ENCODE measurements at regions not wholly inside any gene's neighbourhood (a gene's known extent, or its start where the extent isn't known, plus 50 kb on each side); places are given as distances from the start of the nearest gene placed in this dataset.
"Not testable (repeated sequence)": the region's sequence is repeated elsewhere in the genome, so short reads cannot be mapped to it uniquely, and the experiment has no call there.

DNA sequence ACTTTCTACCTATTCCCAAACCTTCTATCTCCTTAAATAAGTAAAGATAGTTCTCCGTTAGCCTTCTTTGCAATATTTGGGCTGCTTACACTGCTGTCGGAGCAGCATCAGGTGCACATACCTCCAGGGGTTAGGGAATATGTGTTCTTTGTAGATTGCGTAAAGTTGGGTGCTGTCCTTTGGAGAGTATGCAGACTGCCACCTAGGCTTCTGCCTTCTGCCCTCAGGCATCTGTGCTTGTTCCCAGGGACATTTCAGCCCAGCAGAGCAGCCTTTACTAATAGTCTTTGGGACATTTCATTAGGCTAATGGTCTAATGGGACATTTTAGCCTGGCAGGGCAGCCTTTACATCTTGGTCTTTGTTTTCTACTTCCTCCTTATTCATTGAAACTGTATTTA, 260.6 kb downstream of the TPBG start:
- H3K4me3 ChIP-seq (ENCODE audit: low read length) = no peak overlapping the region
- TF ChIP-seq, protein P1, sequence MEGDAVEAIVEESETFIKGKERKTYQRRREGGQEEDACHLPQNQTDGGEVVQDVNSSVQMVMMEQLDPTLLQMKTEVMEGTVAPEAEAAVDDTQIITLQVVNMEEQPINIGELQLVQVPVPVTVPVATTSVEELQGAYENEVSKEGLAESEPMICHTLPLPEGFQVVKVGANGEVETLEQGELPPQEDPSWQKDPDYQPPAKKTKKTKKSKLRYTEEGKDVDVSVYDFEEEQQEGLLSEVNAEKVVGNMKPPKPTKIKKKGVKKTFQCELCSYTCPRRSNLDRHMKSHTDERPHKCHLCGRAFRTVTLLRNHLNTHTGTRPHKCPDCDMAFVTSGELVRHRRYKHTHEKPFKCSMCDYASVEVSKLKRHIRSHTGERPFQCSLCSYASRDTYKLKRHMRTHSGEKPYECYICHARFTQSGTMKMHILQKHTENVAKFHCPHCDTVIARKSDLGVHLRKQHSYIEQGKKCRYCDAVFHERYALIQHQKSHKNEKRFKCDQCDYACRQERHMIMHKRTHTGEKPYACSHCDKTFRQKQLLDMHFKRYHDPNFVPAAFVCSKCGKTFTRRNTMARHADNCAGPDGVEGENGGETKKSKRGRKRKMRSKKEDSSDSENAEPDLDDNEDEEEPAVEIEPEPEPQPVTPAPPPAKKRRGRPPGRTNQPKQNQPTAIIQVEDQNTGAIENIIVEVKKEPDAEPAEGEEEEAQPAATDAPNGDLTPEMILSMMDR (IDR thresholded peaks at IDR 0.05; ENCODE audit: insufficient read depth, low read depth, low read length, missing control alignments) = no peak
- no peak for DNase-seq (ENCODE audit: low read depth)

DNA sequence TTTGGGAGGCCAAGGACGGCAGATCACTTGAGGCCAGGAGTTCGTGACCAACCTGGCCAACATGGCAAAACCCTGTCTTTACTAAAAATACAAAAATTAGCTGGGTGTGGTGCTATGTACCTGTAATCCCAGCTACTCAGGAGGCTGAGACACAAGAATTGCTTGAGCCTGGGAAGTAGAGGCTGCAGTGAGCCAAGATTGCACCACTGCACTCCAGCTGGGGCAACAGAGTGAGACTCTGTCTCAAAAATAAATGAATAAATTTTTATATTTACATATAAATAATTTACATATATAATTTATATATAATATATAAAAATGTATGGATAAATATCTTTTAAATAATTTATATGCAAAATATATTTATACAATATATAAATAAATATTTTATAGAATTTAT, 263.3 kb downstream of the TPBG start:
- not testable (repeated sequence) for H3K4me3 ChIP-seq (ENCODE audit: low read length); DNase-seq (ENCODE audit: low read depth)

DNA sequence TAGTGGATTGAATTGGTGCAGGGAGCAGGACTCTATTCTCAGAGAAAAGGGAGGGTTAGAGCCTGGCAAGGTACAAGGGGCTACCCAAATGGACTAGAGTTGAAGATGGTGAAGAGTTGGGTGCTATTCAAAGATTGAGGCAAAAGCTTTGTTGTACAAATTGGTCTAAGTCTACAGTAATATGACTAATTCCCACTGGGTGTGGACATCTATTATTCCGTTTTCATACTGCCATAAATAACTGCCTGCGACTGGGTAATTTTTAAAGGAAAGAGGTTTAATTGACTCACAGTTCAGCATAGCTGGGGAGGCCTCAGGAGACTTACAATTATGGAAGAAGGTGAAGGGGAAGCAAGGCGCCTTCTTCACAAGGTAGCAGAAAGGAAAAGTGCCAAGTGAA, 266.3 kb downstream of the TPBG start:
- TF ChIP-seq, protein P1 (IDR thresholded peaks at IDR 0.05; ENCODE audit: insufficient read depth, low read depth, low read length, missing control alignments) = no peak
- no peak overlapping the region for H3K4me3 ChIP-seq (ENCODE audit: low read length)
- no peak for DNase-seq (ENCODE audit: low read depth)

DNA sequence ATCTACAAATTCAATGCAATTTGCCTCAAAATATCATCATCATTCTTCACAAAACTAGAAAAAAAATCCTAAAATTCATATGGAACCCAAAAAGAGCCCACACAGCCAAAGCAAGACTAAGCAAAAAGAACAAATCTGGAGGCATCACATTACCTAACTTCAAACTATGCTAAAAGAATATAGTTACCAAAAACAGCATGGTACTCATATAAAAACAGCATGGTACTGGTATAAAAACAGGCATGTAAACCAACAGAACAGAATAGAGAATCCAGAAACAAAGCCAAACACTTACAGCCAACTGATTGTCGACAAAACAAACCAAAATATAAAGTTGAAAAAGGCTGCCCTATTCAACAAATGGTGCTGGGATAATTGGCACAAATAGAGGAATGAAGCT, 278.1 kb downstream of the TPBG start:
- TF ChIP-seq, protein P1 (IDR thresholded peaks at IDR 0.05; ENCODE audit: insufficient read depth, low read depth, low read length, missing control alignments) = no peak
- H3K4me3 ChIP-seq (ENCODE audit: low read length) = no peak overlapping the region
- no peak for DNase-seq (ENCODE audit: low read depth)

DNA sequence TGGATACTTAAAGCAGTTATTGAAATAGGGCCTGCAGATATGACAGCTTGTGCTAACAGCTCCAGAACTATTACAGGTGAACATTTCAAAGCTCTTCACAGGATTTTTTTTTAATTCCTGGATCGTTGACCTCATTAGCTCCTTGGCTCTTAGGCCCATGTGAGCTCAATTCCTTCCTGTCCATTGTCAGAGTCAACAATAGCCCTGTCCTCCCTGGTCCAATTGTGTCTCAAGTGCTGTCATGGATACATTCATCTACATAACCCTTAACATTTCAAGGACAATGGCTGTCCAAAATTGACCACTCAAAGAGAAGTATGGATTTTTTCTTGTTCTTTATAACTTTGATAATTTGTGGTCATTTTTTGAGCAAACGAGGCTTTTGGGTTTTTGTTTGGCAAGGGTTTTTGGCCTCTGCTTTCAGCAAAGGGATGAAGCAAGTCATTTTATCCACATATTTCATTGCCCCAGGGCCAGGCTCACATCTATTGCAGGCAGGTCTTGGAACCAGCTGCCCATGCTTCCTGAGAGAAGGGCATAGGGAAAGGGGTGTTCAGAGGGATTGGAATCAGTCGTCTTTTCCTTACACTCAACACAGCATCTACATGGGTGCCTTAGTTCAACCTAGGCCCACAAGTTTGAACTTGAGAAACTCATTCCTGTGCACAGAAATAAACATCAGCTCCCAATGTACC, 282.1 kb downstream of the TPBG start:
- DNase-seq (ENCODE audit: low read depth) = no peak
- TF ChIP-seq, protein P1 (IDR thresholded peaks at IDR 0.05; ENCODE audit: insufficient read depth, low read depth, low read length, missing control alignments) = no peak
- no peak overlapping the region for H3K4me3 ChIP-seq (ENCODE audit: low read length)

DNA sequence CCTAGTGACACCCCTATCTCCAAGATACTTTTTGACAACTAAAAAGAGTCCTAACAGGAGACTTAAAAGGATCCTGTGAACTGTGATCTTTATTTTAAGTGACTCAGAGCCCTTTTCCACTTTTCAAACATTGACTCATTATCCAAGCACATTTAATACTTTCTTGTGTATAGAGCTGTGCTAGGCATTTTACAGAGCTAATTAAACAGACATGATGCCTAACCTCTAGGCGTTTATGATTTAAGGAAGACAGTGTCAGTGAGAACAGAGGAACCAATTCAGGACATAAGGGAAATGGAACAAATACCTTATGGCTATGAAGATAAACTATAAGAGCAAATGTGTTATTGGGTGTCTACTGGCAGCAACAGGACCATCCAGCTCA, 282.6 kb downstream of the TPBG start:
- H3K4me3 ChIP-seq (ENCODE audit: low read length) = no peak overlapping the region
- TF ChIP-seq, protein P1 (IDR thresholded peaks at IDR 0.05; ENCODE audit: insufficient read depth, low read depth, low read length, missing control alignments) = no peak

DNA sequence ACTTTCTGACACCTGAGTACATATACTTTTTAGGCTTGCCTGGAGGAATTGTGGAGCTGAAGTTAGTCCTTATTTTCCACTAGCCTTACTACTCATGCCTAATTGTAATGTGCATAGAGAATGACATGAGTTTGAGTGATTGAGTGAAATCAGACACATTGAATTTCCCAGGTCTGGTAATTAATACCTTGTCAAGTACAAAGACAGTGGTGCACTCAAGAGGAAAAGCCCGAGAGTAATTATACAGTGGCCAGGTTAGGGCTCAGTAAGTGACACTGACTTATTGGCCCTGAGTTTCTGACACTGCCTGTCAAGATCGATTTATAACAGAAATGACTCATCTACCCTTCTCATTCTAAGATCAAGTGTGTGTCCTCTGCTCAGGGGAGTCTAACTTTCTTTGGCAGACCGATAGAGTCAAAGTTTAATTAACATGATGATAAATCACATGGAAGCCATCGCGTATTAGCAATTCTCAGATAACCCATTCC, 288.3 kb downstream of the TPBG start:
- no peak overlapping the region for H3K4me3 ChIP-seq (ENCODE audit: low read length)
- DNase-seq (ENCODE audit: low read depth) = no peak
- TF ChIP-seq, protein P1 (IDR thresholded peaks at IDR 0.05; ENCODE audit: insufficient read depth, low read depth, low read length, missing control alignments) = no peak

More for the DNA sequence above, 282.6 kb downstream of the TPBG start:
- peak; percentile 54 for DNase-seq (ENCODE audit: low read depth)

Measured in epithelial cell of esophagus (primary cell).